WTC11 (cell line): ENCODE measurements at regions not wholly inside any gene's neighbourhood (a gene's known extent, or its start where the extent isn't known, plus 50 kb on each side); places are given as distances from the start of the nearest gene placed in this dataset.

Experiments used
- ATAC-seq: fragments of 200-7000 bp; cut with Tn5 transposase; 2 replicates; pipeline ENCODE4 v1.10.0; 2021; ENCODE audit warnings: mild to moderate bottlenecking, moderate library complexity
- CTCF ChIA-PET: fragments of 300-600 bp; sonication (Branson Sonifier 250); formaldehyde crosslinking; loops from one replicate; lab custom pipeline; 2021; ENCODE audit warnings: antibody characterized with exemption; lab: Charles Lee
- POLR2A ChIA-PET: fragments of 350-600 bp; sonication (Branson Sonifier 250); formaldehyde crosslinking; loops from one replicate; lab custom pipeline; 2021; ENCODE audit warnings: antibody characterized with exemption; lab: Charles Lee
- DNase-seq: peaks from one replicate; pipeline ENCODE4 v3.0.0; 2021; ENCODE audit warnings: low spot score
- H3K27ac Mint-ChIP-seq: 2 replicates; pipeline ENCODE4 v1.8.0; 2021; ENCODE audit warnings: mixed read lengths
- H3K27me3 Mint-ChIP-seq: 2 replicates; pipeline ENCODE4 v1.8.0; 2021; ENCODE audit warnings: low read depth, mild to moderate bottlenecking, moderate library complexity, mixed read lengths
- H3K36me3 Mint-ChIP-seq: 2 replicates; pipeline ENCODE4 v1.8.0; 2021; ENCODE audit warnings: mixed read lengths
- H3K4me1 Mint-ChIP-seq: 2 replicates; pipeline ENCODE4 v1.8.0; 2022; ENCODE audit warnings: mixed read lengths
- H3K4me3 Mint-ChIP-seq: 2 replicates; pipeline ENCODE4 v1.8.0; 2021; ENCODE audit warnings: mild to moderate bottlenecking, moderate library complexity, mixed read lengths
- H3K9me3 Mint-ChIP-seq: 2 replicates; pipeline ENCODE4 v1.8.0; 2021; ENCODE audit warnings: mixed read lengths
- CBFB ChIP-seq: sonication (generic); formaldehyde crosslinking; IDR thresholded peaks from 2 replicates; pipeline ENCODE4 v1.8.1; 2022; ENCODE audit warnings: mild to moderate bottlenecking, low read depth, missing genetic modification reagents
- CDX4 ChIP-seq: fragments of 250-450 bp; sonication (Bioruptor Pico); IDR thresholded peaks from 2 replicates; pipeline ENCODE4 v1.9.0; 2021; ENCODE audit warnings: moderate library complexity, mild to moderate bottlenecking, inconsistent platforms, borderline replicate concordance
- ELF4 ChIP-seq: sonication (generic); formaldehyde crosslinking; IDR thresholded peaks from 2 replicates; pipeline ENCODE4 v1.8.1; 2022; ENCODE audit warnings: low read depth, mild to moderate bottlenecking, moderate library complexity, missing genetic modification reagents
- GTF2I ChIP-seq: fragments of 250-450 bp; sonication (Bioruptor Pico); conservative IDR thresholded peaks from 2 replicates; pipeline ENCODE4 v1.4.0; 2021; ENCODE audit warnings: mild to moderate bottlenecking
- HMGA2 ChIP-seq: fragments of 250-450 bp; sonication (Bioruptor Pico); IDR thresholded peaks from 2 replicates; pipeline ENCODE4 v1.4.0; 2021; ENCODE audit warnings: mild to moderate bottlenecking, moderate library complexity
- IRF2 ChIP-seq: sonication (generic); formaldehyde crosslinking; IDR thresholded peaks from 2 replicates; pipeline ENCODE4 v1.8.0; 2022; ENCODE audit warnings: low read depth, missing genetic modification reagents, borderline replicate concordance
- NFE2L1 ChIP-seq: sonication (generic); formaldehyde crosslinking; IDR thresholded peaks from 2 replicates; pipeline ENCODE4 v1.8.1; 2023; ENCODE audit warnings: missing genetic modification reagents
- NR1H2 ChIP-seq: sonication (generic); formaldehyde crosslinking; IDR thresholded peaks from 2 replicates; pipeline ENCODE4 v1.9.0; 2021; ENCODE audit warnings: mild to moderate bottlenecking, moderate library complexity, missing genetic modification reagents
- RORB ChIP-seq: fragments of 250-450 bp; sonication (Bioruptor Pico); IDR thresholded peaks from 2 replicates; pipeline ENCODE4 v1.9.0; 2021; ENCODE audit warnings: mild to moderate bottlenecking
- SMAD3 ChIP-seq: sonication (generic); formaldehyde crosslinking; IDR thresholded peaks from 2 replicates; pipeline ENCODE4 v1.8.0; 2022; ENCODE audit warnings: missing genetic modification reagents, mild to moderate bottlenecking, borderline replicate concordance
- SMAD4 ChIP-seq: sonication (generic); formaldehyde crosslinking; IDR thresholded peaks from 2 replicates; pipeline ENCODE4 v1.8.0; 2022; ENCODE audit warnings: mild to moderate bottlenecking, missing genetic modification reagents
- TEAD4 ChIP-seq: sonication (generic); formaldehyde crosslinking; IDR thresholded peaks from 2 replicates; pipeline ENCODE4 v1.8.0; 2022; ENCODE audit warnings: mild to moderate bottlenecking, missing genetic modification reagents
- TP53 ChIP-seq: sonication (generic); formaldehyde crosslinking; IDR thresholded peaks from 2 replicates; pipeline ENCODE4 v1.8.1; 2023; ENCODE audit warnings: mild to moderate bottlenecking, missing genetic modification reagents
- USF1 ChIP-seq: sonication (generic); formaldehyde crosslinking; IDR thresholded peaks from 2 replicates; pipeline ENCODE4 v1.8.0; 2022; ENCODE audit warnings: mild to moderate bottlenecking, missing genetic modification reagents
- USF2 ChIP-seq: sonication (generic); formaldehyde crosslinking; IDR thresholded peaks from 2 replicates; pipeline ENCODE4 v1.8.1; 2023; ENCODE audit warnings: mild to moderate bottlenecking, missing genetic modification reagents, moderate library complexity
- ZNF121 ChIP-seq: sonication (generic); formaldehyde crosslinking; IDR thresholded peaks from 2 replicates; pipeline ENCODE4 v1.8.0; 2023; ENCODE audit warnings: missing genetic modification reagents
- ZNF263 ChIP-seq: sonication (generic); formaldehyde crosslinking; IDR thresholded peaks from 2 replicates; pipeline ENCODE4 v1.8.1; 2022; ENCODE audit warnings: low read depth, mild to moderate bottlenecking, moderate library complexity, missing genetic modification reagents
- ZNF281 ChIP-seq: sonication (generic); formaldehyde crosslinking; IDR thresholded peaks from 2 replicates; pipeline ENCODE4 v1.8.0; 2023; ENCODE audit warnings: mild to moderate bottlenecking, missing genetic modification reagents
- ZNF416 ChIP-seq: fragments of 250-450 bp; sonication (Bioruptor Pico); IDR thresholded peaks from 2 replicates; pipeline ENCODE4 v1.9.0; 2021; ENCODE audit warnings: mild to moderate bottlenecking, inconsistent platforms
- ZNF423 ChIP-seq: fragments of 250-450 bp; sonication (Bioruptor Pico); IDR thresholded peaks from 2 replicates; pipeline ENCODE4 v2.1.2; 2022; ENCODE audit warnings: mild to moderate bottlenecking, moderate library complexity
- ZNF512 ChIP-seq: sonication (generic); formaldehyde crosslinking; IDR thresholded peaks from 2 replicates; pipeline ENCODE4 v1.8.1; 2022; ENCODE audit warnings: missing genetic modification reagents, borderline replicate concordance
- TF ChIP-seq, protein P1 (sequence below): sonication (generic); formaldehyde crosslinking; IDR thresholded peaks from 2 replicates; pipeline ENCODE4 v1.8.1; 2022; ENCODE audit warnings: mild to moderate bottlenecking, missing genetic modification reagents, moderate library complexity, borderline replicate concordance
- TF ChIP-seq, protein P2 (sequence below): sonication (generic); formaldehyde crosslinking; IDR thresholded peaks from 2 replicates; pipeline ENCODE4 v1.8.0; 2022; ENCODE audit warnings: mild to moderate bottlenecking, missing genetic modification reagents
- TF ChIP-seq, protein P3 (sequence below): sonication (generic); formaldehyde crosslinking; IDR thresholded peaks from 2 replicates; pipeline ENCODE4 v1.8.1; 2023; ENCODE audit warnings: mild to moderate bottlenecking, missing genetic modification reagents
- TF ChIP-seq, protein P4 (sequence below): fragments of 200-600 bp; IDR thresholded peaks from 2 replicates; pipeline ENCODE4 v1.8.0; 2022; ENCODE audit warnings: antibody characterized with exemption

DNA sequence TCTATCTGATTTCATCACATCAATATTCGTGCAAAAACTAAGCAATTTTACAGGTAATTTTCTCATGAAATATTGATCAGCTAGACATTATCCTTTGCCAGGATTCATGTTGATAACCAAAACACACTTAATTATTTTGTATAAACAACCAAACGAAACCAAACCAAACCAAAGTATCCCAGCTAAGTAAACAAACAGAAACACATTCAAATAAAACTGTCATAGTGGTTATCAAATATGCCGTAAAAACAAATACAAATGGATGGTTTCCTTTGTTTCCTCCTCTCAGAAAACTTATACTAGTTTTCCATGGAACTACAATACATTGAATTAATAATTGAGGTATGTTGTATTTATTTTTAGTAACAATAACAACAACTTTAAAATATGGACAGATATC lies 777.4 kb downstream of the DSC3 start:
- H3K27me3 Mint-ChIP-seq = no peaks in the 10 kb centered on the region
- TF ChIP-seq, protein P1, sequence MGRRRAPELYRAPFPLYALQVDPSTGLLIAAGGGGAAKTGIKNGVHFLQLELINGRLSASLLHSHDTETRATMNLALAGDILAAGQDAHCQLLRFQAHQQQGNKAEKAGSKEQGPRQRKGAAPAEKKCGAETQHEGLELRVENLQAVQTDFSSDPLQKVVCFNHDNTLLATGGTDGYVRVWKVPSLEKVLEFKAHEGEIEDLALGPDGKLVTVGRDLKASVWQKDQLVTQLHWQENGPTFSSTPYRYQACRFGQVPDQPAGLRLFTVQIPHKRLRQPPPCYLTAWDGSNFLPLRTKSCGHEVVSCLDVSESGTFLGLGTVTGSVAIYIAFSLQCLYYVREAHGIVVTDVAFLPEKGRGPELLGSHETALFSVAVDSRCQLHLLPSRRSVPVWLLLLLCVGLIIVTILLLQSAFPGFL (CRISPR knock-in tag) = no peak
- TF ChIP-seq CDX4 (CRISPR knock-in tag) (no peak), IRF2 (CRISPR knock-in tag) (no peak), NR1H2 (no peak), ZNF512 (no peak), NFE2L1 (CRISPR knock-in tag) (no peak), USF2 (CRISPR knock-in tag) (no peak), ZNF263 (CRISPR knock-in tag) (no peak), ZNF121 (CRISPR knock-in tag) (no peak), HMGA2 (CRISPR knock-in tag) (no peak), SMAD4 (CRISPR knock-in tag) (no peak), TEAD4 (CRISPR knock-in tag) (no peak), SMAD3 (CRISPR knock-in tag) (no peak), ZNF423 (CRISPR knock-in tag) (no peak)
- TF ChIP-seq, protein P2, sequence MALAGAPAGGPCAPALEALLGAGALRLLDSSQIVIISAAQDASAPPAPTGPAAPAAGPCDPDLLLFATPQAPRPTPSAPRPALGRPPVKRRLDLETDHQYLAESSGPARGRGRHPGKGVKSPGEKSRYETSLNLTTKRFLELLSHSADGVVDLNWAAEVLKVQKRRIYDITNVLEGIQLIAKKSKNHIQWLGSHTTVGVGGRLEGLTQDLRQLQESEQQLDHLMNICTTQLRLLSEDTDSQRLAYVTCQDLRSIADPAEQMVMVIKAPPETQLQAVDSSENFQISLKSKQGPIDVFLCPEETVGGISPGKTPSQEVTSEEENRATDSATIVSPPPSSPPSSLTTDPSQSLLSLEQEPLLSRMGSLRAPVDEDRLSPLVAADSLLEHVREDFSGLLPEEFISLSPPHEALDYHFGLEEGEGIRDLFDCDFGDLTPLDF = no peak
- H3K4me3 Mint-ChIP-seq = no peak overlapping the region
- no peaks in the 10 kb centered on the region for H3K36me3 Mint-ChIP-seq
- POLR2A ChIA-PET = no interaction called here
- H3K4me1 Mint-ChIP-seq = no peaks in the 10 kb centered on the region
- H3K27ac Mint-ChIP-seq = no peak overlapping the region
- DNase-seq (no peak), ATAC-seq (no peak)
- peaks cover under 1% of the 10 kb centered on the region; the same call in 1 of the 2 replicates for H3K9me3 Mint-ChIP-seq
- CTCF ChIA-PET = interaction anchor here (1.9 to 2.6 kb wide), 2 partner anchors 16 to 391 kb away, joined by 8 to 12 read pairs; no protein-coding TSS in a partner anchor

DNA sequence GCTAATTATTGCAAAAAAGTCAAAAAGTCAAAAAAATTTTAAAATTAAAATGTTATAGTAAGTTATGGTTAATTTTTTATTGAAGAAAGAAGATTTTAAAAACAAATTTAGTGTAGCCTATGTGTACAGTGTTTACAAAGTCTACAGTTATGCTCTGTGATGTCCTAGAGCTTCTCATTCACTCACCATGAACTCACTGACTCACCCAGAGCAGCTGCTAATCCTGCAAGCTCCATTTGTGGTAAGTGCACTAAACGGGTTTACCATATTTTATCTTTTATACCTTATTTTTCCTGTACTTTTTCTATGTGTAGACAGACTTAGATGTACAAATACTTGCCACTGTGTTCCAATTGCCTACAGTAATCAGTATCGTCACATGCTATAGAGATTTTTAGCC lies 788.2 kb downstream of the DSC3 start:
- no peaks in the 10 kb centered on the region for H3K9me3 Mint-ChIP-seq
- no peaks in the 10 kb centered on the region for H3K27me3 Mint-ChIP-seq
- no peak overlapping the region for H3K4me3 Mint-ChIP-seq
- CTCF ChIA-PET = no interaction called here
- POLR2A ChIA-PET = no interaction called here
- no peaks in the 10 kb centered on the region for H3K36me3 Mint-ChIP-seq
- ATAC-seq (no peak), DNase-seq (no peak)
- H3K4me1 Mint-ChIP-seq = 0 out of 2 replicates have a peak, but pooled peaks cover 2% of the 10 kb centered on the region
- H3K27ac Mint-ChIP-seq = no peak overlapping the region
- TF ChIP-seq RORB (CRISPR knock-in tag) (no peak), ELF4 (CRISPR knock-in tag) (no peak), ZNF416 (no peak), CBFB (CRISPR knock-in tag) (no peak), ZNF281 (CRISPR knock-in tag) (no peak), TP53 (CRISPR knock-in tag) (no peak), GTF2I (no peak), ZNF423 (CRISPR knock-in tag) (no peak), USF1 (CRISPR knock-in tag) (no peak)
- TF ChIP-seq, protein P3, sequence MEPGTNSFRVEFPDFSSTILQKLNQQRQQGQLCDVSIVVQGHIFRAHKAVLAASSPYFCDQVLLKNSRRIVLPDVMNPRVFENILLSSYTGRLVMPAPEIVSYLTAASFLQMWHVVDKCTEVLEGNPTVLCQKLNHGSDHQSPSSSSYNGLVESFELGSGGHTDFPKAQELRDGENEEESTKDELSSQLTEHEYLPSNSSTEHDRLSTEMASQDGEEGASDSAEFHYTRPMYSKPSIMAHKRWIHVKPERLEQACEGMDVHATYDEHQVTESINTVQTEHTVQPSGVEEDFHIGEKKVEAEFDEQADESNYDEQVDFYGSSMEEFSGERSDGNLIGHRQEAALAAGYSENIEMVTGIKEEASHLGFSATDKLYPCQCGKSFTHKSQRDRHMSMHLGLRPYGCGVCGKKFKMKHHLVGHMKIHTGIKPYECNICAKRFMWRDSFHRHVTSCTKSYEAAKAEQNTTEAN (CRISPR knock-in tag) = no peak
- TF ChIP-seq, protein P4, sequence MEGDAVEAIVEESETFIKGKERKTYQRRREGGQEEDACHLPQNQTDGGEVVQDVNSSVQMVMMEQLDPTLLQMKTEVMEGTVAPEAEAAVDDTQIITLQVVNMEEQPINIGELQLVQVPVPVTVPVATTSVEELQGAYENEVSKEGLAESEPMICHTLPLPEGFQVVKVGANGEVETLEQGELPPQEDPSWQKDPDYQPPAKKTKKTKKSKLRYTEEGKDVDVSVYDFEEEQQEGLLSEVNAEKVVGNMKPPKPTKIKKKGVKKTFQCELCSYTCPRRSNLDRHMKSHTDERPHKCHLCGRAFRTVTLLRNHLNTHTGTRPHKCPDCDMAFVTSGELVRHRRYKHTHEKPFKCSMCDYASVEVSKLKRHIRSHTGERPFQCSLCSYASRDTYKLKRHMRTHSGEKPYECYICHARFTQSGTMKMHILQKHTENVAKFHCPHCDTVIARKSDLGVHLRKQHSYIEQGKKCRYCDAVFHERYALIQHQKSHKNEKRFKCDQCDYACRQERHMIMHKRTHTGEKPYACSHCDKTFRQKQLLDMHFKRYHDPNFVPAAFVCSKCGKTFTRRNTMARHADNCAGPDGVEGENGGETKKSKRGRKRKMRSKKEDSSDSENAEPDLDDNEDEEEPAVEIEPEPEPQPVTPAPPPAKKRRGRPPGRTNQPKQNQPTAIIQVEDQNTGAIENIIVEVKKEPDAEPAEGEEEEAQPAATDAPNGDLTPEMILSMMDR = no peak
